GM10248 (cell line): ENCODE measurements at regions not wholly inside any gene's neighbourhood (a gene's known extent, or its start where the extent isn't known, plus 50 kb on each side); places are given as distances from the start of the nearest gene placed in this dataset.

Source experiments
- CTCF ChIA-PET: fragments of 300-600 bp; sonication (Branson Sonifier 250); formaldehyde crosslinking; extraction: SDS; loops from one replicate; lab custom pipeline; 2021; ENCODE audit warnings: antibody characterized with exemption; lab: Yijun Ruan, JAX
- POLR2A ChIA-PET: fragments of 350-650 bp; sonication (Branson Sonifier 250); formaldehyde crosslinking; extraction: SDS; loops from one replicate; lab custom pipeline; 2020; ENCODE audit warnings: antibody characterized with exemption; lab: Yijun Ruan, JAX
- DNase-seq: peaks from one replicate; pipeline ENCODE4 v3.0.0; 2012; ENCODE audit errors: extremely low spot score
- TF ChIP-seq, protein P1 (sequence below): IDR thresholded peaks from 2 replicates; pipeline ENCODE4 v1.5.1; 2012; ENCODE audit warnings: mild to moderate bottlenecking, low read depth; ENCODE audit errors: extremely low read depth, missing control alignments, control extremely low read depth

DNA sequence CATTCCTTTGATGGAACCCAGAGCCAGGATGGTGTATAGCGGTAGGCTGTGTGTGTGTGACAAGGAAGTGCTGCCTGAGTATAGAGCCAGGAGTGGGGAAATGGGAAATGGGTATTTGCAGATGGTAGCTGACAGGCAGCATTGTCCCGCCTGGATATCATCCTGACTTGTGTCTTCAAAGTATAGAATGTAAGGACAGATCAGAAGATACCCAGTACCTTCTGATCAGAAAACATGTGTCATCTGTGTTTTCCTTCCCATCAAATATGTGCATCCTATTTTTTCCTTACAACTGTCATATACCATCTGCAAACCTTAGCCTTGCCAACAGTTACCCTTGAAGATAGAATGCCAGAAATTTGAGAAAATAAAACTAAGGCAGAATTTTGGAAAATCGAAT lies 146.2 kb upstream of the CBLB start:
- POLR2A ChIA-PET: no interaction called here
- TF ChIP-seq, protein P1, sequence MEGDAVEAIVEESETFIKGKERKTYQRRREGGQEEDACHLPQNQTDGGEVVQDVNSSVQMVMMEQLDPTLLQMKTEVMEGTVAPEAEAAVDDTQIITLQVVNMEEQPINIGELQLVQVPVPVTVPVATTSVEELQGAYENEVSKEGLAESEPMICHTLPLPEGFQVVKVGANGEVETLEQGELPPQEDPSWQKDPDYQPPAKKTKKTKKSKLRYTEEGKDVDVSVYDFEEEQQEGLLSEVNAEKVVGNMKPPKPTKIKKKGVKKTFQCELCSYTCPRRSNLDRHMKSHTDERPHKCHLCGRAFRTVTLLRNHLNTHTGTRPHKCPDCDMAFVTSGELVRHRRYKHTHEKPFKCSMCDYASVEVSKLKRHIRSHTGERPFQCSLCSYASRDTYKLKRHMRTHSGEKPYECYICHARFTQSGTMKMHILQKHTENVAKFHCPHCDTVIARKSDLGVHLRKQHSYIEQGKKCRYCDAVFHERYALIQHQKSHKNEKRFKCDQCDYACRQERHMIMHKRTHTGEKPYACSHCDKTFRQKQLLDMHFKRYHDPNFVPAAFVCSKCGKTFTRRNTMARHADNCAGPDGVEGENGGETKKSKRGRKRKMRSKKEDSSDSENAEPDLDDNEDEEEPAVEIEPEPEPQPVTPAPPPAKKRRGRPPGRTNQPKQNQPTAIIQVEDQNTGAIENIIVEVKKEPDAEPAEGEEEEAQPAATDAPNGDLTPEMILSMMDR: no peak
- CTCF ChIA-PET: no interaction called here
- no peak for DNase-seq

DNA sequence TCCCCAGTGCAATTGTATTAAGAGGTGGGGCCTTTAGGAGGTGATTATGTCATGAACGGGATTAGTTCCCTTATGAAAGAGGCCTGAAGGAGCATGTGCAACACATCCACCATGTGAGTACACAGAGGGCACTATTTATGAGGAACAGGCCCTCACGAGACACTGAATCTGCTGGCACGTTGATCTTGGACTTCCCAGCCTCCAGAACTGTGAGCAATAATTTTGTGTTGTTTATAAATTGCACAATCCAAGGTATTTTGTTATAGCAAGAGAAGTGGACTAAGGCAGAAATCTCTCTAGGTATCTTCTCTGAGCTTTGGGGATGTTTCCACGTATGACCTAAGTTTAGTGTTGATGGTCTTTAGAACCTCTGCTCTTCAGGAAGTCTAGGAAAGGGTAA lies 149.3 kb upstream of the CBLB start:
- no peak for DNase-seq
- TF ChIP-seq, protein P1: no peak
- ChIA-PET POLR2A (no interaction called here), CTCF (no interaction called here)

DNA sequence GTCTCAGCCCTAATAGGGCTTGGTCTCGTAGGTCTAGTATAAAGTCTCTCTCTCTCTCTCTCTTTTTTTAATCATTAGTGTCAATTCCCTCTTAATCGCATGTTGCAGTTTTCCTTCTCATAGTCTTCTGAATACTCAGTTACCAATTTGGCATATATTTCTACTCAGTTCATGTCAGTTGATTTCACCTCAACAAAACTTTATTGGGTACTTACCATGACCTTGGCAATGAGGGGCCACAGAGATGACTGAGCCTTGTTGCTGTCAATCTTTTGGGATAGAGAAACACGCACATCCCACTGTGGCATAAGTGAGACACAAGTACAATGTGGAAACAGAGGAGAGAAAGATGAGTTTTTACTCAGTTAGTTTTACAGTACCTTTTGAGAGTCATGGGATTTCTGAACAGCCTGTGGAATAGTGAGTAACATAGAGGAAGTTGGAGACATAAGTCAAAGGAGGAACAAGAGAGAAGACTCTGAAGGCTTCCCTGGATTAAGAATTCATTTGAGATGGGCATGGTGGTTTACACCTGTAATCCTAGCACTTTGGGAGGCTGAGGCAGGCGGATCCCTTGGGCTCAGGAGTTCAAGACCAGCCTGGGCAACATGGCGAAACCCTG lies 150.2 kb upstream of the CBLB start:
- CTCF ChIA-PET: interaction anchor here (1.9 kb wide), 1 partner anchor 10 kb away, joined by 5 read pairs; no protein-coding TSS in a partner anchor
- TF ChIP-seq, protein P1: no peak
- no peak for DNase-seq
- POLR2A ChIA-PET: no interaction called here

DNA sequence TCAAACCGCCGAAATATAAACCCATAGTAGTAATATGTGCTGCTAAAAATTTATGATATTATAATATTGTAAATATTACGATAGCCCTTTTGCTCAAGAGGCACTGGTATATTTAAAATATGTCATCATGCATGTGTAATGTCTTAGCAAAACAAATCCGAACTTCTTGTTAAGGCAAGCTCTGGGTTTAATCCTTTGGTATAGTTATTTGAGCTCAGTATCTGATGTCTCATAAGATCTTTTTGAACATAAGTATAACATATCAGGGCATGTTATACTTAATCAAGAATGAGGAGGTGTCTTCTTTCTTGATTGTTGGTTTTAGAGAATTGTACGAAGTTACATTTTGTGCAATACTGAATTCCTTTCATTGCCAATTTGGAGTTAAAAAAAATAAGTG lies 154.1 kb upstream of the CBLB start:
- ChIA-PET CTCF (interaction anchor here (1.0 to 1.4 kb wide), 2 partner anchors 10 to 22 kb away, joined by 4 to 5 read pairs; no protein-coding TSS in a partner anchor), POLR2A (no interaction called here)

DNA sequence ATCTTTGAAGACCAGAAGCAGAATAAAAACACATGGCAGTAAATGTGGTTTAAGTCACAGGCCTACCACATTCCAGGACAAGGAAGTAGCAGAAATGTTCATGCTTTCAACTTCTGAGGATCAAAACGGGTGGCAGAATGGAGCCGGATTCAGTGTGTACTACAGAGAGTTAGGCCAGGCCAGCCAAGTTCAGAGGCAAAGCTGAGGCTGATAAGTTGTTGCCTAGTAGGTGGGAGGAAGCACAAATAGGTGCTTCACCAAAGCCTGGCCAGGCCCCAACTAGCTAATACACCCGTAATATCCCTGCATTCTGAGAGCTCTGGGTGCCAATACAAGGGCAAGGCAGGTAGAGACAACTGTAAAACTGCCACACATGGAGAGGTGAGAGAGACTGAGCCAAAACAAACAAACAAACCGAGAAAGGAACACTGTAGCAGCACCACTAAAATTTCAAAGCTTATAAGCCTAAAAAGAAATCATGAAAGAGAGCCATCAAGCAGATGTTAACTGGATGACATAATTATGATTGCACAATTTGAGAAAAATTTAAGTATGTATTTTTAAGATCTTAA lies 156.4 kb upstream of the CBLB start:
- DNase-seq: no peak
- ChIA-PET POLR2A (no interaction called here), CTCF (interaction anchor here (1.4 to 1.5 kb wide), 2 partner anchors 8 to 18 kb away, joined by 4 to 5 read pairs; no protein-coding TSS in a partner anchor)
- TF ChIP-seq, protein P1: no peak

More for the DNA sequence above, 154.1 kb upstream of the CBLB start:
- DNase-seq: no peak
- TF ChIP-seq, protein P1: no peak

DNA sequence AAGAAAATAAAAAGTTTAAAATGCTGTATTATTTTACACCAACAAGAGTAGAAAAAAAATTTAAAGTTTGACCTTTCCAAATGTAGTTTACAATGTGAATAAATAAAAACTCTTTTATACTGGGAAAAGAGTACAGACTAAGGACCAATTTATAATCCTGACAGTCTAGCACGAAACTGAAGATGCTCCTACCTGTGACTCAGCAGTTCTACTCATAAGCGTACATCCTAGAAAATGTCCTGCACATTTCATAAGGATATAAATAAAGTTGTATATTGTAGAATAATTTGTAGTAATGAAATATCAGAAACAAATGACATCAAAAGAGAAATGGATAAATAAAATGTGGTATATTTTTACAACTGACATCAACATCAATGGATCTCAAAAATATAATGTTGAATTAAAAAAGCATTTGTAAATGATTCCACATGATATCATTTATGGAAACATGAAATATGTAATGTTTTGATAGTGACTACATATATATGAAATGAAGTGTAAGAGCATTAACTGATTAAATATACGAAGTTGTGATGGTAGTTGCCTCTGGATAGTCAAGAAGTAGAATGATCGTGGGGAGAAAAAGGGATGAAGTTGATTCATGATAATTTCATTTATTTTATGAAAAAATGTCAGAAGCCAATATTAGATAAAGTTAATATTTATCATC lies 161.3 kb upstream of the CBLB start:
- DNase-seq: no peak
- ChIA-PET CTCF (interaction anchor here (1.3 kb wide), 2 partner anchors 10 to 15 kb away, joined by 4 to 5 read pairs; no protein-coding TSS in a partner anchor), POLR2A (no interaction called here)
- TF ChIP-seq, protein P1: no peak
